ENCODE measurements at regions not wholly inside any gene's neighbourhood (a gene's known extent, or its start where the extent isn't known, plus 50 kb on each side); places are given as distances from the start of the nearest gene placed in this dataset.

GRCh38 chrX:81708487-81708886, 506.6 kb downstream of the SH3BGRL start:
- Histone ChIP-seq H3K9me3 (ENCODE audit: severe bottlenecking) (no peaks in the 10 kb centered on the region), H3K27me3 (ENCODE audit: insufficient read depth, poor library complexity, severe bottlenecking) (no peaks in the 10 kb centered on the region), H3K4me1 (ENCODE audit: insufficient read depth, poor library complexity, severe bottlenecking) (no peaks in the 10 kb centered on the region), H3K27ac (ENCODE audit: poor library complexity, severe bottlenecking) (no peak overlapping the region), H3K36me3 (ENCODE audit: low read depth) (no peaks in the 10 kb centered on the region), H3K4me3 (ENCODE audit: severe bottlenecking) (no peak overlapping the region)
- TF ChIP-seq CTCF (IDR thresholded peaks at IDR 0.05; ENCODE audit: poor library complexity, severe bottlenecking), result no peak
- peak; percentile 66 for ATAC-seq (ENCODE audit: low read depth)
- no peak for DNase-seq (ENCODE audit: low spot score)

- TF ChIP-seq CTCF (IDR thresholded peaks at IDR 0.05; ENCODE audit: poor library complexity, severe bottlenecking), result no peak
These were observed 526.7 kb downstream of the SH3BGRL start for GRCh38 chrX:81728622-81729021.

GRCh38 chrX:81729269-81729777, 527.4 kb downstream of the SH3BGRL start:
- no peak for ATAC-seq (ENCODE audit: low read depth)
- Histone ChIP-seq H3K4me3 (ENCODE audit: severe bottlenecking) (no peak overlapping the region), H3K27ac (ENCODE audit: poor library complexity, severe bottlenecking) (no peak overlapping the region), H3K27me3 (ENCODE audit: insufficient read depth, poor library complexity, severe bottlenecking) (no peaks in the 10 kb centered on the region), H3K36me3 (ENCODE audit: low read depth) (no peaks in the 10 kb centered on the region), H3K9me3 (ENCODE audit: severe bottlenecking) (no peaks in the 10 kb centered on the region), H3K4me1 (ENCODE audit: insufficient read depth, poor library complexity, severe bottlenecking) (no peaks in the 10 kb centered on the region)
- TF ChIP-seq CTCF (IDR thresholded peaks at IDR 0.05; ENCODE audit: poor library complexity, severe bottlenecking), result no peak
- DNase-seq (ENCODE audit: low spot score), result no peak

More at GRCh38 chrX:81728622-81729021, 526.7 kb downstream of the SH3BGRL start:
- DNase-seq (ENCODE audit: low spot score) (no peak), ATAC-seq (ENCODE audit: low read depth) (no peak)
- no peak overlapping the region for H3K4me3 ChIP-seq (ENCODE audit: severe bottlenecking)
- no peak overlapping the region for H3K27ac ChIP-seq (ENCODE audit: poor library complexity, severe bottlenecking)
- H3K36me3 ChIP-seq (ENCODE audit: low read depth), result no peaks in the 10 kb centered on the region
- H3K4me1 ChIP-seq (ENCODE audit: insufficient read depth, poor library complexity, severe bottlenecking), result no peaks in the 10 kb centered on the region
- no peaks in the 10 kb centered on the region for H3K9me3 ChIP-seq (ENCODE audit: severe bottlenecking)
- no peaks in the 10 kb centered on the region for H3K27me3 ChIP-seq (ENCODE audit: insufficient read depth, poor library complexity, severe bottlenecking)

DNA sequence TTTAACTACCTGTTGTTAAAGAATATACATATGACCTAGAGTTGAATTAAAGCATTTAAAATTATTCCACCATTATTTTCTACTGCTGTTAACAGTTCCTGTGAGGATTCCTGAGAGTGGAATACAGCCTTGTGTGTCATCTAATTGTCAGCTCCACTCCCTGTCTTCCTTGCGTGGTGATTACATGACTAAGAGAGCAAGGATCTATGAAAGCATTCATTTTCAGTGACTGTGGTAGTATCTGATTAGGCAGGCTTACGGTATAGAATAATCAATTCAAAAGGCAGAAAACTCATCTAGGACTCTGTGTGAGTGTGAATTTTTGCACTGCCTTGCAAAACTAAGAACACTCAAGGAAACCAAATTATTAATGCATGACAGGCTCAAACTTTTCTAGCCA, 577.8 kb downstream of the SH3BGRL start:
- H3K27me3 ChIP-seq (ENCODE audit: insufficient read depth, poor library complexity, severe bottlenecking), result no peaks in the 10 kb centered on the region
- H3K27ac ChIP-seq (ENCODE audit: poor library complexity, severe bottlenecking), result no peak overlapping the region
- DNase-seq (ENCODE audit: low spot score) (no peak), ATAC-seq (ENCODE audit: low read depth) (0 out of 3 replicates have a peak, but pooled peaks have one; percentile 33)
- no peaks in the 10 kb centered on the region for H3K36me3 ChIP-seq (ENCODE audit: low read depth)
- no peak overlapping the region for H3K4me3 ChIP-seq (ENCODE audit: severe bottlenecking)
- no peaks in the 10 kb centered on the region for H3K4me1 ChIP-seq (ENCODE audit: insufficient read depth, poor library complexity, severe bottlenecking)
- no peak for TF ChIP-seq CTCF (IDR thresholded peaks at IDR 0.05; ENCODE audit: poor library complexity, severe bottlenecking)
- no peaks in the 10 kb centered on the region for H3K9me3 ChIP-seq (ENCODE audit: severe bottlenecking)

- H3K27ac ChIP-seq (ENCODE audit: poor library complexity, severe bottlenecking), result no peak overlapping the region
- no peak for TF ChIP-seq CTCF (IDR thresholded peaks at IDR 0.05; ENCODE audit: poor library complexity, severe bottlenecking)
- DNase-seq (ENCODE audit: low spot score) (no peak), ATAC-seq (ENCODE audit: low read depth) (no peak)
- no peaks in the 10 kb centered on the region for H3K27me3 ChIP-seq (ENCODE audit: insufficient read depth, poor library complexity, severe bottlenecking)
- no peaks in the 10 kb centered on the region for H3K36me3 ChIP-seq (ENCODE audit: low read depth)
- H3K4me1 ChIP-seq (ENCODE audit: insufficient read depth, poor library complexity, severe bottlenecking), result no peaks in the 10 kb centered on the region
- H3K4me3 ChIP-seq (ENCODE audit: severe bottlenecking), result no peak overlapping the region
- H3K9me3 ChIP-seq (ENCODE audit: severe bottlenecking), result no peaks in the 10 kb centered on the region
These were observed 589.2 kb downstream of the SH3BGRL start for GRCh38 chrX:81791086-81791485.
